ENCODE measurements at regions not wholly inside any gene's neighbourhood (a gene's known extent, or its start where the extent isn't known, plus 50 kb on each side); places are given as distances from the start of the nearest gene placed in this dataset.
A peak's percentile ranks its signal among the peaks of the same experiment; 100 is the strongest.
"Not testable (repeated sequence)": the region's sequence is repeated elsewhere in the genome, so short reads cannot be mapped to it uniquely, and the experiment has no call there.

DNA sequence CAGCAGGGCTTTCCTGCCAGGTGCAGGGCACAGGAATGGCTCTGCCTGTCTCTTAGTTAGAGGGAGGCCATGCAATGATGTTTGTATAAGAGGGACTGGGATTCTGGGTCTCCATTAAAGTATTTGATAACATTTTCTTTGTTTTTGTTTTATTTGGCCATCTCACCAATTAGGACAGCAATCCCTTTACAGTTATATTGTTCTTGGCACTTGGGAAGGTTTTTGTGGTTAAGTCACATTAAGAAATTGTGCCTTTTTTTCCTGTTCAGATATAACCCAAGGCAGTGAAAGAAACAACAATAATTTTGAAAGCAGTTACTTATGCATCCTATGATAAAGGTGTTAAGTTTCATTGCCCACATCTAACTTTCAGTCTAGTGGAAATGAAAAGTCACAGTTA lies 237.4 kb upstream of the PRSS58 start:
- intact Hi-C loops (cut with DNase I); DNase-seq: not testable (repeated sequence)

DNA sequence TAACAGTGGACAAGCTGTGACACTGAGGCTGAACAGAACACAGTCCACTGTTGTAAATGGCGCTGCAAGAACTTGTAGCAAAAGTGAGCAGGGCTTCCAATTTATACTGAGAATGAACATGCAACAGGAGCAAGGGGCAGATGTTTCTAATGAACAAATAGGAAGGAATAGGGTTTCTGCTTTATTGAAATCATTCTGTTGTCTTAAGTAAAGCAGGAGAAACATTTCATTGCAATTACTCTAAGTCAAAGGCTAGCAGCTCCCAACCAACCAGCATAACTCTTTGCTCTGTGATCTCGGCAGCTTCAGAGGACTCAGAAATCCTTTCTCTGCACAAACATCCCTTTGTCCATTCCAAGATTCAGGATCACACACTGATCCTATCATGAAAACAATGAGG lies 236.2 kb upstream of the PRSS58 start:
- no peak for DNase-seq
- intact Hi-C loops (cut with DNase I), result no loop called here

DNA sequence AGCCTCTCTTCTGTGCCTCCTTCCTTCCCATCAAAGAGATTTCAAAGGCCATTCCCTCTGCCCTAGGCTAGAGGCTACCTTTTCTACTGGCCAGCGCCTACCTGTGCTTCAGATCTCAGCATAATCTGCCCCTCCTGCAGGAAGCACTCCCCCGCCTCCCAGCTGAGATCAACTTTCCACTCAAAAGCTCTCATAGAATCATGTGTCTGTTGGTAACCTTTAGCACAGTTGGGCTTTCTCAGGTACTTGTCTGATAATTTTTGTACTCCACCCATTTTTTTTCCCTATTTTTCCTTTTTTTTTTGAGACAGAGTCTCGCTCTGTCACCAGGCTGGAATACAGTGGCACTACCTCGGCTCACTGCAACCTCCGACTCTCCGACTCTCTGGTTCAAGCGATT lies 231.0 kb upstream of the PRSS58 start:
- intact Hi-C loops (cut with DNase I), result no loop called here
- no peak for DNase-seq

DNA sequence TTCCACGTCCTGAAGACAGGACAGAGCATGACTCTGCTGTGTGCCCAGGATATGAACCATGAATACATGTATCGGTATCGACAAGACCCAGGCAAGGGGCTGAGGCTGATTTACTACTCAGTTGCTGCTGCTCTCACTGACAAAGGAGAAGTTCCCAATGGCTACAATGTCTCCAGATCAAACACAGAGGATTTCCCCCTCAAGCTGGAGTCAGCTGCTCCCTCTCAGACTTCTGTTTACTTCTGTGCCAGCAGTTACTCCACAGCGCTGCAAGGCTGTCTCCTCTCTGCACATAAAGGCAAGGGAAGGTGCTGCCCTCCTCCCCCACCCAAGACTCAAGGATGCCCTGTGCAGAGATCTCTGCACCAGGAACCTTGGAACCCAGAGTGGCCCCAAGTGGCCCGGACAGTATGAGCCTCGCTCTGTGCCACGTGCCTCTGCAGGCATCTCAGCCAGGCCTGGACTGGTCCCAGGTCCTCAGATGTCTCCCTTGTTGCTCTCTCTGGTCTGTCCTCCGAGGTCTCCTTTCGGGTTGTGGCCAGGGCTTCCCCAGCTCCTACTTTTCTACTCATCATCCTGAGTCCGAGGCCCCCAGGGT lies 230.3 kb upstream of the PRSS58 start:
- intact Hi-C loops (cut with DNase I), result no loop called here

DNA sequence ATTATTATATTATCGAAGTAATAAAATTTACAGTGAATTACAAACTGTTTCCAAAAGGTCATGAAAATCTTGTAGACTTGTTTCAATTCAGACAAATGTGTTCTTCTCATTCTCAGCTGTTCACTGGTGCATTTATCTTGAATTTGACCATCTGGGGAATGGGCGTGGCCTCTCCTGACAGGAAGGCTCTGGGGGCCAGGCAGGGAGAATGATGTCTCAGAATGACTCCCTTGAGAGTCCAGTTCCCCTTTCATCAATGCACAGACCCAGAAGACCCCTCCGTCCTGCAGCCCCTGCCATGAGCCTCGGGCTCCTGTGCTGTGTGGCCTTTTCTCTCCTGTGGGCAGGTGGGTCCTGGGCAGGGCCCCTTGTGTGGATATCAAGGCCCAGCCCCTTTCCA lies 229.7 kb upstream of the PRSS58 start:
- DNase-seq, result peak in 1 of 42 donors; percentile 4
- intact Hi-C loops (cut with DNase I), result not testable (repeated sequence)

More for the DNA sequence above, 230.3 kb upstream of the PRSS58 start:
- no peak for DNase-seq

DNA sequence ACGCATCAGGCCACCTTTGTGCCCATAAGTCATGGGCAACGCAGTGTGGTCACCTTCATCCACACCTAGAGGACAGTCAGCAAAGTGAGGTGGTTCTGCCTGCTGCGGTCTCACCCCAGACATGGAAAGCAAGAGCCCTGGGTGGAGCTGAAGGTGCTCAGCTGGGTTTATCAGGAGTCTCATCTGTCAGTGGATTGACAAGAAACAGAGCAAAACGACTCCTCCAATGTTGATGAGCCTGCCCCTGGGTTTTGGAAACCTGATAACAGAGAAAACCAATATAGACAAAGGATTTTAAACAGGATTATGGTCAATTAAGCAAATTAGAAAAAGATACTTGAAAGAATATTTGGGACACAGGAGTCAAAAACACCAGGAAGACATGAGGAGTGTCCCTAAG lies 229.3 kb upstream of the PRSS58 start:
- intact Hi-C loops (cut with DNase I), result no loop called here
- no peak for DNase-seq

DNA sequence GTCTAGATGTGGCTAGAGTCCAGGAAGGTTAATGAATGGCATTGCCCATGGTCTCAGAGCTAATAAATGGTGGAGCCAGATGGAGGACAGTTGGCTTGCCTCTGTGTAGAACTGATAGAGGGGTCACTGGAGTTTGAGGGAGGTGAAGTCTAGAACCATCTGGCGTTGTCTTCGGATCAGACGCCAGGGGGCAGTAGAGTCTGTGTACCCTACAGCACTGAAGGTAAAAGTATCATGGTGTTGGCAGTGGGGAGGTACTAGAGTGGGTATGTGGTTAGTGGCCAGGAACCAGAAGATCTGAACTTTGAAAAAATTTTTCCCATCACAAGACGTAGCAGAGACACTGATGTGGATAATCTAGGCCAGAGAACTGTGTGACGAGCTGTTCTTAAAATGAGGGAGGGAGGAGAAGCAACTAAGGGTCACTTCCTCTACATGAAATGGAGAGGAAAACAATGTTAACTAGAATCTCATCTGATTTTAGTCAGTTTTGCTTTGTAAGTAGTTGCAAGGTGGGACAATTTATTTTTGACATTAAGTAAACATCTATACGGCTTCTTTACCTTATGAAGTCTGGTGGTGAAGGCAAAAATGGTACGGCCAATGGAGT lies 227.9 kb upstream of the PRSS58 start:
- intact Hi-C loops (cut with DNase I), result no loop called here
- peak in 9 of 42 donors; percentile 8 to 70 (median 34) for DNase-seq

DNA sequence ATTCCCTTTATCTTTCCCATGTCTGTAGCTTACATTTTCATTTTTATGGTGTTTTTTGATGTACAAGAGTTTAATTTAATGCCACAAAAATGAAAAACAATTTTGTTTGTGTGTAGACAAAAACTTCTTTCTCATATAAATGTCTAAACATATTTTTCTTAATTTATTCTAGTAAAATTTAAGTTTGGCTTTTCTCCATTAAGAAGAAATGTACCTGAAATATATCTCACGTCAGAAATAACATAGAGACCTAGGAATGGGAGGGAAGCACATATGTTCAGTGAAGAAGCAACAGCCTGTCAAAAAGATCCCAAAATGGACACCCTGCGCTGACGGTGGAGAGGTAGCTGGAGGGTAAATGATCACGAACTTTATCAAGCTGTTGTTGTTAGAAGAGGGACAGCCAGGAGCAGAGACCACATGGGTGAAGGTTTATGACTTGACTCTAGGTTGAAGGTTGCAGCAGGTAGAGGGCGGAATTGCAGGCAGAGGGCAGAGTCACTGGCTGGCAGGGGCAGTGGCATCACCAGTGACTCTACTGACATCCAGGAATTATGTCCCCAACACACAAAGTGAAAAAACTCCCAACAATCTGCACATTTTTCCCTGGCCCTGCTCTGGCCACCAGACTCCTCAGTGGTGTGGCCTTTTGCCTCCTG lies 225.9 kb upstream of the PRSS58 start:
- intact Hi-C loops (cut with DNase I), result no loop called here

DNA sequence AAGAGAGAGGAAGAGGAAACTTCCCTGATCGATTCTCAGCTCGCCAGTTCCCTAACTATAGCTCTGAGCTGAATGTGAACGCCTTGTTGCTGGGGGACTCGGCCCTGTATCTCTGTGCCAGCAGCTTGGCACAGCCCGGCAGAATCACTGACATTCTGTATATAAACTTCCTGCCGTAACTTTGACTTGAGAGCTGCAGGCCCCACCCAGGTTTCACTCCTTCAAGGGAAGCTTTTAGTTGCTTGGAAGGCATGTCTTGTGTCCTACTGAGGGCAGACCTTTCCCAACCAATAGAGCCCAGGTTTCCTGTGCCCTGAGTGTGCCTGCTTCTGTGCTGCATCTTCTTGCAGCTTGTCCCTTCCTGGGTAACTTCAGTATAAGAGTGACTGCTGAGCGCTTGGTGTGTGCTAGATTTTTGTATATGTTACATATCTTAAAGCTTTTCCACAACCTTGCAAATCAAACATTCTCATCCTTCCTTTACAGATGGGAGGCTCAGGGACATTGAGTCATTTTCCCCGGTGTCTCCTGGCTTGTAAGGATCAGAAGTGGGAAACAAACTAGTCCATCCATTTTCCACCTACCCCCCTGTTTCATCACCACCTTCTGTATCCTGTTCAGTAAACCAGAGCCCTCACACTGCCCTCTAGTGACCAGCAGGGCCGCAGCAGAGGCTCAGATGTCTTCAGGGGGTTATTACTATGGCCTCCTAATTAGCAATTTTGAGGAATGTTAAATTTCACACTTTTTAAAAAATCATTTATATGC lies 225.2 kb upstream of the PRSS58 start:
- intact Hi-C loops (cut with DNase I), result no loop called here
- DNase-seq, result peak in 40 of 42 donors; percentile 33 to 86 (median 62)

More for the DNA sequence above, 225.9 kb upstream of the PRSS58 start:
- DNase-seq, result no peak

DNA sequence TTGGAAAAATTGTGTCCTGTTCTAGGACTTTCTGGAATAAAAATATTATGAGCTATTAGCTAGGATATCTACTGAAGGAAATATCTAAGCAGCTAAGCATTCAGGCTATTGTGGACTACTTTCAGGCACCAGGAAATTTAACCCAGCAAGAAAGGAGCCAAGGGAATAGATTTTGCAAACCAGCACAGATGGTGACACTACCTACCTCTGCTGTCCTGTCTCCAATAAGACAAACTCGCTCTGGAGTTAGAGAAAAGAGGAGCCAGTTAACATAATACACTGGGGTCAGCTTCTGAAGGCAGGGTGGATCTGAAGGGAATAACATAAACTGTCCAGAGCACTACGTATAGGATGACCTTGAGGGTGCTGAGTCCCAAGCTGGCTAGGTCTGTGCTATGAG lies 223.7 kb upstream of the PRSS58 start:
- DNase-seq, result no peak
- intact Hi-C loops (cut with DNase I), result no loop called here

DNA sequence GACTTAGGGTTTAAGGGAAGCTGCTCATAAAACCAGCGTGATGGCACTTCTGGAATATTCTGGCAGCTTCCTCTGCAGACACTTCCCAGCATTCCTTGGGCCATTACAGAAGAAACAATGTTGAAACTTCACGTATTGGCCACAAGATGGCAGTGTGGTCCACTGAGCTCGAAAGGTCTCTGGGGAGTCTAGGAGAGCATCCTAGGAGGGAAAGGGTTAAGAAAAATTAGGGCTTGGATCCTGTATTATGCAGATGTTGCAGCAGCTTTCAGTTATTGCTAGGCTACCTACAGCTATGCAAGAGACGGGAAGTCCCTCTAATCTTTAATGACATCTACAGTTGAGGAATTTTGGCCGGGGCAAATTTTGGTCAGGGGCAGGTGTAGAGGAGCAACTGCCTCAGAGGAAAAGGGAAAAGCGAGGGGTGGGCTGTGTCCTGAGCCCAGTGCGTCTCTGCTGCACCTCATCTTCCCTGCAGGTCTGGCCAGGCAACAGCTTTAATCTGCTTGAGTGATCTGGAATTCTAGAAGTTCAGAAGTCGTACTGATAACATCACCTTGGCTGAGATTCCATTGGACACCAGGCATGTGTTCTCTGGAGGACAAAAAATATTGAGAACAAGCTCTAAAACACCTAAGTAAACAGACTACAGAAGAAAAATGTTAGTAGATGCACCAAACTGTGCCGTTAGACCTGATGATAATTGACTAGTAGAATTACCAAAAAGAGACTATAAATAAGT lies 220.8 kb upstream of the PRSS58 start:
- intact Hi-C loops (cut with DNase I), result no loop called here
- peak in 20 of 42 donors; percentile 14 to 68 (median 47) for DNase-seq

DNA sequence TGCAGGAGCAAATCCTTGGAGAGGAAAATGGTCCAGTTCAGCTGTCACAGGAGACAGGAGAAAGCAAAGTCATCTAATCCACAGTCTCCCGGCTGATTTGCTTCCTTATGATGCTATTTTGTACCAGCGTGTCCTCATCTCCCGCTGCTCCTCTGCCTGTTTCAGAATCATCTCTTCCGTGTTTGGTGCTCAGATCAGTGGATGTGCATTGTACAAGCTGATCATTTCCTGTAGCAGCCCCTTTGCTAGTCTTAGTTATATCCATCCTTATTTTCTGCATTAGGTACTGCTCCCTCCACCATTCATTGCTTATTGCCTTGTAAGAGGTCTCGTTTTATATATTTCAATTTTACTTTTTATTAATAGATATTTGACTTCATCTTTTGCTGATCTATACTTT lies 219.9 kb upstream of the PRSS58 start:
- DNase-seq, result peak in 1 of 42 donors; percentile 3
- intact Hi-C loops (cut with DNase I), result not testable (repeated sequence)

DNA sequence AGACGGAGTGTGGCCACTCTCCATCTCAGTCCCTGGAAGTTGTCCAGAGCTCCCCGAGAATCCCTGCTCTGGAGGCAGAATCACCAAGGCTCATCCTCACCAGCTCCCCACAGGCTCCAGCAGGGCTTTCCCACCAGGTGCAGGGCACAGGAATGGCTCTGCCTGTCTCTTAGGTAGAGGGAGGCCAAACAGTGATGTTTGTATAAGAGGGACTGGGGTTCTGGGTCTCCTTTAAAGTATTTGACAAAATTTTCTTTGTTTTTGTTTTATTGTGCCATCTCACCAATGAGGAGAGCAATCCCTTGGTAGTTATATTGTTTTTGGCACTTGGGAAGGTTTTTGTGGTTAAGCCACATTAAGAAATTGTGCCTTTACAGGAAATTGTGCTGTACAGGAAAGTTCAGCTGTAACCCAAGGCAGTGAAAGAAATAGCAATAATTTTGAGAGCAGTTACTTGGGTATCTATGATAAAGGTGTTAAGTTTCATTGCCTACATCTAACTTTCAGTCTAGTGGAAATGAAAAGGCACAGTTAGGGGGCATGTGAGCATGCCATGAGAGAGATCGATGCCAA lies 219.3 kb upstream of the PRSS58 start:
- intact Hi-C loops (cut with DNase I), result no loop called here
- DNase-seq, result peak in 1 of 42 donors; percentile 10

DNA sequence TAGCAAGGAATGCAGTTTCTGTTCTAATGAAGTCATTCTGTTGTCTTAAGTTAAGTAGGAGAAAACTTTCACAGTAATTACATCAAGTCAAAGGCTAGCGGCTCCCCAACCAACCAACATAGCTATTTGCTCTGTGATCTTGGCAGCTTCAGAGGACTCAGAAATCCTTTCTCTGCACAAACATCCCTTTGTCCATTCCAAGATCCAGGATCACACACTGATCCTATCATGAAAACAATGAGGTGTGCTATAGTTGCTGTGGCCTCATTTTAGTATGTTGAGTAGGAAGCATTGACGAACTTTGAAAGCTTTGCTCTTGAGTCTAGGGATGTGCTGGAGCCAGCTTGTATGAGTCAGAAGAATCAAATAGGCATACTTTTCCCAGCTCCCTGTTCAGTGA lies 218.2 kb upstream of the PRSS58 start:
- intact Hi-C loops (cut with DNase I), result no loop called here
- peak in 1 of 42 donors; percentile 3 for DNase-seq

DNA sequence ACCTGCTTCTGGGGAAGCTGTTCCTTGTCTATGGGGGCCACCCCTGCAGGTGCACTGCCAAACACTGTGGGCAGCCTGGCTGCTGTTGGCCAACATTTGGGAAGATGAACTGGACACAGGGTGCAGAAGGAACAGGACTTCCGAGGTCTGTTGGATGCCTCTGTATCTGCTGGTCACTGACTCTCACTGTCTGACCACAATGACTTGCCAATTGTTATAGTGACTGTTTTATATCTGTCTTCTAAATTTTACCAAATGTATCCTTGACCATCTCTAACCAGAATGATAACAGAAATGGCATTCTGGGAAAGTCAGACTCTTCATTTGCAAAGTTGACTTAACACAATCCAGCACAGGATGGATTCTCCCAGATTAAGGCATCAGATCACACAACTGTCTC lies 214.0 kb upstream of the PRSS58 start:
- DNase-seq, result no peak
- intact Hi-C loops (cut with DNase I), result no loop called here

DNA sequence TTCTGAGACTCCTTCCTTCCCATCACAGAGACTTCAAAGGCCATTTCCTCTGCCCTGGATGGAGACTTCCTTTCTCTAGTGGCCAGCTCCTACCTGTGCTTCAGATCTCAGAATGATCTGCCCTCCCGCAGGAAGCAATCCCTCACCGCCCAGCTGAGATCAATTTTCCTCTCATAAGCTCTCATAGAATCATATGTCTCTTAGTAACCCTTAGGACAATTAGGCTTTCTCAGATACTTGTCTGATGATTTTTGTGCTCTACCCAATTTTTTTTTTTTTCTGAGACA lies 212.6 kb upstream of the PRSS58 start:
- intact Hi-C loops (cut with DNase I), result no loop called here

DNA sequence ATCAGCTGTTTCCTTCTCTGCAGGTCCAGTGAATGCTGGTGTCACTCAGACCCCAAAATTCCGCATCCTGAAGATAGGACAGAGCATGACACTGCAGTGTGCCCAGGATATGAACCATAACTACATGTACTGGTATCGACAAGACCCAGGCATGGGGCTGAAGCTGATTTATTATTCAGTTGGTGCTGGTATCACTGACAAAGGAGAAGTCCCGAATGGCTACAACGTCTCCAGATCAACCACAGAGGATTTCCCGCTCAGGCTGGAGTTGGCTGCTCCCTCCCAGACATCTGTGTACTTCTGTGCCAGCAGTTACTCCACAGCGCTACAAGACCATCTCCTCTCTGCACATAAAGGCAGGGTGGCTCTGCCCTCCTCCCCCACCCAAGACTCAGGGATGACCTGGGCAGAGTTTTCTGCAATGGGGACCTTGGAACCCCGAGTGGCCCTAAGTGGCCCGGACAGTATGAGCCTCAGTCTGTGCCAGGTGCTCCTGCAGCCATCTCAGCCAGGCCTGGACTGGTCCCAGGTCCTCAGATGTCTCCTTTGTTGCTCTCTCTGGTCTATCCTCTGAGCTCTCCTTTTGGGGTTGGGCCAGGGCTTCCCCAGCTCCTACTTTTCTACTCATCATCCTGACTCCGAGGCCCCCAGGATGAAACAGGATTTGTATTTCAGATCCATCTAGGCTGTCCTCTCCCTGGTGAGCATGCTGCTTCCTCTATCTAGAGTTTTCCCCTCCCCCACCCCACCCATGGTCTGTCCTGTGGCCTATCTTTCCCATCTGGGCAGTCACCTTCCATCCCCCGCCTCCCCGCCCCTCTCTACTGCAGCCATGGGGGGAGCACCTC lies 212.1 kb upstream of the PRSS58 start:
- intact Hi-C loops (cut with DNase I), result no loop called here
- no peak for DNase-seq

More for the DNA sequence above, 212.6 kb upstream of the PRSS58 start:
- no peak for DNase-seq
